Fibroblast of pulmonary artery (primary cell): ENCODE measurements at regions not wholly inside any gene's neighbourhood (a gene's known extent, or its start where the extent isn't known, plus 50 kb on each side); places are given as distances from the start of the nearest gene placed in this dataset.

Experiments used
- DNase-seq: peaks from one replicate; pipeline ENCODE4 v3.0.0-alpha.2; 2010; ENCODE audit warnings: low read depth
- H3K4me3 ChIP-seq: replicated peaks from 2 replicates; pipeline ENCODE4 v1.5.1; 2011; ENCODE audit warnings: low read depth, mild to moderate bottlenecking, control low read depth, low read length, moderate library complexity
- CTCF ChIP-seq: IDR thresholded peaks from 2 replicates; pipeline ENCODE4 v1.5.1; 2011; ENCODE audit warnings: mild to moderate bottlenecking, control low read depth, low read length, inconsistent platforms; ENCODE audit errors: missing control alignments

DNA sequence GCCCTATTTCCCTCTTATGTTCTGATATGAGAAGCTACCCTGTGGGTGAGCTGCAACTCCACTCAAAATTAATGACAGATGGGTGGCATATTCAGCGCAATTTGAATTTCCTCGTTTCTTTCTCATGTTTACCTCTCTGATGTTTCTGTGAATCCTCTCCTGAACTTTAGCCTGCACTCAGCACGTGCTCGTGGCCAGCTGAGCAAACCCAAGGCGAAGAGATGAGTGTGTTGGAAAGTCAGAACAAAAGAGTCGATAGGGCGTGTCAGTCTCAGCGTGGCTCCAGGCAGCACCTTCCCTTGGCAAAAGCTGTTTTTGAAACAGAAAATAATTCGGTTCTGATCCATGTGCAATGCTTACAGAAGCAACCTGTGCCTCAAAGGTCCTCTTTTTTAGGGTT, 226.1 kb upstream of the GMDS start:
- no peak for TF ChIP-seq CTCF
- no peak for DNase-seq
- no peak overlapping the region for H3K4me3 ChIP-seq

DNA sequence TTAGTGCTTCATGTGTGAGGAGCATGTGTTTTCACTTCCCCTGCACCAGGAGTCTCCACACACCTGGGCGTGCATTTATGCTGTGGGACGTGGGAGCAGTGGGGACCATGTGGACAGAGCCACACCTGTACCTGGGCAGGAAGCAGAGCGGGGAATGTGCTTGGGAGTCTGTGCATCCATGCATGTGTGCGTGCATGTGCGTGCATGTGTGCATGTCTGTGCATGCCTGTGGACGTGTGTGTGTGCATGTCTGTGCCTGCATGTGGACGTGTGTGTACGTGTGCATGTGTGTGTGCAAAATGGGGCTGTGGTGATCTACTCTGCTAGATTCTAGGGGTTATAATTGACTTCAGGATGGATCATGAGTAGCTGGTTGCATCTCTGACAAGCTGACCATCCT, 224.0 kb upstream of the GMDS start:
- no peak overlapping the region for H3K4me3 ChIP-seq
- no peak for TF ChIP-seq CTCF
- no peak for DNase-seq

DNA sequence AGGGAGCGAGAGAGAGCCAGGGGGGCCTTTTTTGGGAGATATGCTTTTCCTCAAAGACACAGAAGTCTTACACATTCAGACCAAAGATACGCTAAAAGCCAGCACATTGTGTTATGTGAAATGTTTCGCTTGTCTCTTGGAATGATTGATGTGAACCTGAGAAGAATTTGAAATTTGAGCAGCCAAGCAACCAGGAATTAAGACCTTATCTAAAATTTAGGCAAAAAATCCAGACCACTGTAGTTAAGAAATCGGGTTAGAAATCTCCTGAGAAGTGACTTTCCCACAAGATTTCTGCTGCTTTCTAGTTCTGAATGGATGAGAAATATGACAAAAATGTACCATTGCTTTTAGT, 223.2 kb upstream of the GMDS start:
- DNase-seq, result peak; percentile 20
- TF ChIP-seq CTCF, result no peak
- no peak overlapping the region for H3K4me3 ChIP-seq

DNA sequence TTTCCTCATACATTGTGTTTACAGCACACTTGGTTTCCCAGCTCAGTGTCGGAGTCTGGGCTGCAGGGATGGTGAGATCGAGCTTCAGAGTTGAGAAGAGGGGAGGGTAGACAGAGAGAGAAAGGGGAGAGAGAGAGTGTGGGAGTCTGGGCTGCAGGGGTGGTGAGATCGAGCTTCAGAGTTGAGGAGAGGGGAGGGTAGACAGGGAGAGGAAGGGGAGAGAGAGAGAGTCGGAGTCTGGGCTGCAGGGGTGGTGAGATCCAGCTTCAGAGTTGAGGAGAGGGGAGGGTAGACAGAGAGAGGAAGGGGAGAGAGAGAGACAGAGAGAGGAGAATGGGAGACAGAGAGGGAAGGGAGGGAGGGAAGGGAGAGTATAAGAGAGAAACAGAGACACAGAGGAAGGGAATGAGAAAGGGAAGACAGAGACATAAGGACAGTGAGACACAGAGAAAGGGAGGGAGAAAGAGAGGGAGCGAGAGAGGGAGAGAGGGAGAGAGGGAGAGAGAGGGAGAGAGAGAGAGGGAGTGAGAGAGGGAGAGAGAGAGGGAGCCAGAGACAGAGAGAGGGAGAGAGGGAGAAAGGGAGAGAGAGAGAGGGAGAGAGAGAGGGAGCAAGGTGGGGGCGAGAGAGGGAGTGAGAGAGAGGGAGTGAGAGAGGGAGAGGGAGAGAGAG, 222.7 kb upstream of the GMDS start:
- no peak overlapping the region for H3K4me3 ChIP-seq
- no peak for DNase-seq
- no peak for TF ChIP-seq CTCF

- no peak for TF ChIP-seq CTCF
- no peak for DNase-seq
- no peak overlapping the region for H3K4me3 ChIP-seq
Observed at GRCh38 chr6:2465336-2465735, 219.9 kb upstream of the GMDS start.

- no peak for DNase-seq
- no peak for TF ChIP-seq CTCF
- H3K4me3 ChIP-seq, result no peak overlapping the region
Observed at GRCh38 chr6:2464641-2465040, 219.2 kb upstream of the GMDS start.

DNA sequence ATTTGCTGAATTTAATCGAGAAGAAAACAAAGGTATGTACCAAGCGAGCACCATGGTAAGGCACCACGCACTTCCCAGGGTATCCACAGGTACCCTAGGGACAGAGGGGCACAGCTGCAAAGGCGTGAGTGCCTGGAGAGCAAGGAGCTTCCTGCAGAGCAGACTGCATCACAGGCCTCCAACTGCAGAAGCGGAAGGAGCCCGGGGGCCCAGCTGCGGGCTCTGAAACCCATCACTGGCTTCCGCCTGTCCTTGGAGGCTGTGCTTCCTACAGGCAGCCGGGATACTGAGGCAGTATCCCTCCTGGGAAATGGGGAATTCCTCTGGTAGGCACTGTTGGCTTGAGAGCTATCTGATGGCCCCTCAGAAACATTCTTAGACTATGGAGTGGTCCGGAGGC, 217.4 kb upstream of the GMDS start:
- no peak overlapping the region for H3K4me3 ChIP-seq
- DNase-seq, result no peak
- no peak for TF ChIP-seq CTCF
